OCI-LY3 (cell line): ENCODE measurements at regions not wholly inside any gene's neighbourhood (a gene's known extent, or its start where the extent isn't known, plus 50 kb on each side); places are given as distances from the start of the nearest gene placed in this dataset.

Source experiments
- EZH2phosphoT487 ChIP-seq: fragments of 200-600 bp; shearing (Covaris generic); IDR thresholded peaks from 2 replicates; pipeline ENCODE4 v1.6.1; 2018; ENCODE audit warnings: antibody characterized with exemption, mixed run types, low read depth
- TF ChIP-seq, protein P1 (sequence below): fragments of 200-600, 300-600 bp; sonication (generic); IDR thresholded peaks from 2 replicates; pipeline ENCODE4 v1.5.1; 2014; ENCODE audit warnings: antibody characterized with exemption, low read length, low read depth

- TF ChIP-seq, protein P1, sequence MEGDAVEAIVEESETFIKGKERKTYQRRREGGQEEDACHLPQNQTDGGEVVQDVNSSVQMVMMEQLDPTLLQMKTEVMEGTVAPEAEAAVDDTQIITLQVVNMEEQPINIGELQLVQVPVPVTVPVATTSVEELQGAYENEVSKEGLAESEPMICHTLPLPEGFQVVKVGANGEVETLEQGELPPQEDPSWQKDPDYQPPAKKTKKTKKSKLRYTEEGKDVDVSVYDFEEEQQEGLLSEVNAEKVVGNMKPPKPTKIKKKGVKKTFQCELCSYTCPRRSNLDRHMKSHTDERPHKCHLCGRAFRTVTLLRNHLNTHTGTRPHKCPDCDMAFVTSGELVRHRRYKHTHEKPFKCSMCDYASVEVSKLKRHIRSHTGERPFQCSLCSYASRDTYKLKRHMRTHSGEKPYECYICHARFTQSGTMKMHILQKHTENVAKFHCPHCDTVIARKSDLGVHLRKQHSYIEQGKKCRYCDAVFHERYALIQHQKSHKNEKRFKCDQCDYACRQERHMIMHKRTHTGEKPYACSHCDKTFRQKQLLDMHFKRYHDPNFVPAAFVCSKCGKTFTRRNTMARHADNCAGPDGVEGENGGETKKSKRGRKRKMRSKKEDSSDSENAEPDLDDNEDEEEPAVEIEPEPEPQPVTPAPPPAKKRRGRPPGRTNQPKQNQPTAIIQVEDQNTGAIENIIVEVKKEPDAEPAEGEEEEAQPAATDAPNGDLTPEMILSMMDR = no peak
- no peak for TF ChIP-seq EZH2phosphoT487
Observed at GRCh38 chr6:147674794-147675193, 166.3 kb downstream of the SAMD5 start.
